ENCODE measurements at regions not wholly inside any gene's neighbourhood (a gene's known extent, or its start where the extent isn't known, plus 50 kb on each side); places are given as distances from the start of the nearest gene placed in this dataset.

- peaks cover 0 to 2% (median 0%) of the 10 kb centered on the region in 8 donors for H3K9me3 Mint-ChIP-seq
- peaks cover 5 to 6% of the 10 kb centered on the region in 2 donors for H3K27me3 Mint-ChIP-seq
- ChIA-PET POLR2A (ENCODE audit: partially characterized antibody) (no interaction called here), CTCF (ENCODE audit: partially characterized antibody) (interaction anchor here (1.2 to 2.1 kb wide), 2 partner anchors 10 to 11 kb away, joined by 3 to 6 read pairs; no protein-coding TSS in a partner anchor)
- H3K36me3 ChIP-seq (ENCODE audit: insufficient read depth, low read length): no peaks in the 10 kb centered on the region
- DNase-seq: no peak
- H3K27me3 ChIP-seq (ENCODE audit: insufficient read depth, low read length): no peaks in the 10 kb centered on the region
- H3K27ac Mint-ChIP-seq: no peak overlapping the region
- intact Hi-C loops (cut with micrococcal nuclease): no loop called here
- no peak overlapping the region for H3K4me3 Mint-ChIP-seq
- no peaks in the 10 kb centered on the region for H3K9me3 ChIP-seq (ENCODE audit: control insufficient read depth in 1 of 2, low read length in 2 of 2)
- no peaks in the 10 kb centered on the region for H3K4me1 ChIP-seq (ENCODE audit: insufficient read depth, low read length)
- no peak overlapping the region for H3K27ac ChIP-seq (ENCODE audit: low read depth, low read length)
- H3K4me1 Mint-ChIP-seq: no peaks in the 10 kb centered on the region
- H3K4me3 ChIP-seq (ENCODE audit: low read length in 2 of 2): no peak overlapping the region
- H3K36me3 Mint-ChIP-seq: no peaks in the 10 kb centered on the region
Measured at GRCh38 chr2:151060287-151060686, 201.4 kb downstream of the RBM43 start.

- ChIA-PET POLR2A (ENCODE audit: partially characterized antibody) (no interaction called here), CTCF (ENCODE audit: partially characterized antibody) (no interaction called here)
- Histone ChIP-seq H3K9me3 (ENCODE audit: control insufficient read depth in 1 of 2, low read length in 2 of 2) (no peaks in the 10 kb centered on the region), H3K4me1 (ENCODE audit: insufficient read depth, low read length) (no peaks in the 10 kb centered on the region), H3K27me3 (ENCODE audit: insufficient read depth, low read length) (no peaks in the 10 kb centered on the region), H3K36me3 (ENCODE audit: insufficient read depth, low read length) (no peaks in the 10 kb centered on the region), H3K4me3 (ENCODE audit: low read length in 2 of 2) (no peak overlapping the region), H3K27ac (ENCODE audit: low read depth, low read length) (no peak overlapping the region)
- intact Hi-C loops (cut with micrococcal nuclease): no loop called here
- no peak for DNase-seq
- Mint-ChIP-seq H3K9me3 (no peaks in the 10 kb centered on the region), H3K27me3 (peaks cover 5 to 6% of the 10 kb centered on the region in 2 donors), H3K4me3 (no peak overlapping the region), H3K27ac (no peak overlapping the region), H3K4me1 (no peaks in the 10 kb centered on the region), H3K36me3 (no peaks in the 10 kb centered on the region)
Measured at GRCh38 chr2:151056870-151057269, 204.8 kb downstream of the RBM43 start.

GRCh38 chr2:151053661-151053990 lies 208.0 kb downstream of the RBM43 start:
- Mint-ChIP-seq H3K9me3 (no peaks in the 10 kb centered on the region), H3K36me3 (no peaks in the 10 kb centered on the region), H3K4me3 (no peak overlapping the region), H3K4me1 (no peaks in the 10 kb centered on the region), H3K27ac (no peak overlapping the region), H3K27me3 (no peaks in the 10 kb centered on the region)
- Histone ChIP-seq H3K9me3 (ENCODE audit: control insufficient read depth in 1 of 2, low read length in 2 of 2) (no peaks in the 10 kb centered on the region), H3K27me3 (ENCODE audit: insufficient read depth, low read length) (no peaks in the 10 kb centered on the region), H3K27ac (ENCODE audit: low read depth, low read length) (no peak overlapping the region), H3K4me1 (ENCODE audit: insufficient read depth, low read length) (no peaks in the 10 kb centered on the region), H3K4me3 (ENCODE audit: low read length in 2 of 2) (no peak overlapping the region), H3K36me3 (ENCODE audit: insufficient read depth, low read length) (no peaks in the 10 kb centered on the region)
- ChIA-PET POLR2A (ENCODE audit: partially characterized antibody) (no interaction called here), CTCF (ENCODE audit: partially characterized antibody) (interaction anchor here (3.6 to 5.0 kb wide), 3 partner anchors 12 to 1459 kb away, joined by 16 to 90 read pairs (median 21); no protein-coding TSS in a partner anchor)
- intact Hi-C loops (cut with micrococcal nuclease): no loop called here
- DNase-seq: no peak

- CTCF ChIA-PET (ENCODE audit: partially characterized antibody): interaction anchor here (0.6 to 5.0 kb wide), 6 partner anchors 11 to 1458 kb away, joined by 3 to 90 read pairs (median 11); no protein-coding TSS in a partner anchor
- Histone ChIP-seq H3K9me3 (ENCODE audit: control insufficient read depth in 1 of 2, low read length in 2 of 2) (no peaks in the 10 kb centered on the region), H3K4me1 (ENCODE audit: insufficient read depth, low read length) (no peaks in the 10 kb centered on the region), H3K4me3 (ENCODE audit: low read length in 2 of 2) (no peak overlapping the region), H3K36me3 (ENCODE audit: insufficient read depth, low read length) (no peaks in the 10 kb centered on the region), H3K27ac (ENCODE audit: low read depth, low read length) (no peak overlapping the region), H3K27me3 (ENCODE audit: insufficient read depth, low read length) (no peaks in the 10 kb centered on the region)
- no peaks in the 10 kb centered on the region for H3K4me1 Mint-ChIP-seq
- no peak overlapping the region for H3K4me3 Mint-ChIP-seq
- intact Hi-C loops (cut with micrococcal nuclease): no loop called here
- no peak for DNase-seq
- POLR2A ChIA-PET (ENCODE audit: partially characterized antibody): no interaction called here
- no peaks in the 10 kb centered on the region for H3K9me3 Mint-ChIP-seq
- no peaks in the 10 kb centered on the region for H3K27me3 Mint-ChIP-seq
- no peaks in the 10 kb centered on the region for H3K36me3 Mint-ChIP-seq
- H3K27ac Mint-ChIP-seq: no peak overlapping the region
Measured at GRCh38 chr2:151052850-151053660, 208.6 kb downstream of the RBM43 start.

GRCh38 chr2:151051574-151052220 lies 210.0 kb downstream of the RBM43 start:
- DNase-seq: peak in 4 of 5 donors; percentile 10 to 29 (median 21)
- intact Hi-C loops (cut with micrococcal nuclease): loop anchor here (1.0 kb wide), 1 partner anchor 1454 kb away; no protein-coding TSS in a partner anchor
- no peaks in the 10 kb centered on the region for H3K9me3 Mint-ChIP-seq

GRCh38 chr2:151049746-151050145 lies 211.9 kb downstream of the RBM43 start:
- ChIA-PET CTCF (ENCODE audit: partially characterized antibody) (interaction anchor here (1.2 to 5.0 kb wide), 4 partner anchors 8 to 1455 kb away, joined by 3 to 90 read pairs (median 14); no protein-coding TSS in a partner anchor), POLR2A (ENCODE audit: partially characterized antibody) (no interaction called here)
- Histone ChIP-seq H3K27me3 (ENCODE audit: insufficient read depth, low read length) (no peaks in the 10 kb centered on the region), H3K36me3 (ENCODE audit: insufficient read depth, low read length) (no peaks in the 10 kb centered on the region), H3K4me1 (ENCODE audit: insufficient read depth, low read length) (no peaks in the 10 kb centered on the region), H3K9me3 (ENCODE audit: control insufficient read depth in 1 of 2, low read length in 2 of 2) (no peaks in the 10 kb centered on the region), H3K27ac (ENCODE audit: low read depth, low read length) (no peak overlapping the region), H3K4me3 (ENCODE audit: low read length in 2 of 2) (no peak overlapping the region)
- no peak overlapping the region for H3K27ac Mint-ChIP-seq
- intact Hi-C loops (cut with micrococcal nuclease): no loop called here
- no peaks in the 10 kb centered on the region for H3K4me1 Mint-ChIP-seq
- no peak overlapping the region for H3K4me3 Mint-ChIP-seq
- peaks cover 0 to 3% of the 10 kb centered on the region in 2 donors for H3K27me3 Mint-ChIP-seq
- no peaks in the 10 kb centered on the region for H3K36me3 Mint-ChIP-seq
- DNase-seq: no peak
- no peaks in the 10 kb centered on the region for H3K9me3 Mint-ChIP-seq

More at GRCh38 chr2:151051574-151052220, 210.0 kb downstream of the RBM43 start:
- no peaks in the 10 kb centered on the region for H3K27me3 ChIP-seq (ENCODE audit: insufficient read depth, low read length)
- H3K36me3 ChIP-seq (ENCODE audit: insufficient read depth, low read length): no peaks in the 10 kb centered on the region
- ChIA-PET CTCF (ENCODE audit: partially characterized antibody) (interaction anchor here (0.9 to 5.0 kb wide), 7 partner anchors 9 to 1457 kb away, joined by 3 to 90 read pairs (median 6); no protein-coding TSS in a partner anchor), POLR2A (ENCODE audit: partially characterized antibody) (interaction anchor here (0.6 kb wide), 1 partner anchor 45 kb away, joined by 3 read pairs; no protein-coding TSS in a partner anchor)
- no peak overlapping the region for H3K4me3 ChIP-seq (ENCODE audit: low read length in 2 of 2)
- Mint-ChIP-seq H3K4me3 (no peak overlapping the region), H3K27me3 (peaks cover 0 to 3% of the 10 kb centered on the region in 2 donors), H3K4me1 (no peaks in the 10 kb centered on the region), H3K36me3 (no peaks in the 10 kb centered on the region), H3K27ac (no peak overlapping the region)
- H3K9me3 ChIP-seq (ENCODE audit: control insufficient read depth in 1 of 2, low read length in 2 of 2): no peaks in the 10 kb centered on the region
- H3K27ac ChIP-seq (ENCODE audit: low read depth, low read length): no peak overlapping the region
- H3K4me1 ChIP-seq (ENCODE audit: insufficient read depth, low read length): no peaks in the 10 kb centered on the region

- H3K36me3 Mint-ChIP-seq: no peaks in the 10 kb centered on the region
- H3K4me1 Mint-ChIP-seq: no peaks in the 10 kb centered on the region
- H3K4me1 ChIP-seq (ENCODE audit: insufficient read depth, low read length): no peaks in the 10 kb centered on the region
- no peaks in the 10 kb centered on the region for H3K9me3 ChIP-seq (ENCODE audit: control insufficient read depth in 1 of 2, low read length in 2 of 2)
- POLR2A ChIA-PET (ENCODE audit: partially characterized antibody): no interaction called here
- no peaks in the 10 kb centered on the region for H3K9me3 Mint-ChIP-seq
- H3K27me3 Mint-ChIP-seq: peaks cover 0 to 3% of the 10 kb centered on the region in 2 donors
- no peak overlapping the region for H3K4me3 ChIP-seq (ENCODE audit: low read length in 2 of 2)
- no peak overlapping the region for H3K27ac Mint-ChIP-seq
- no peaks in the 10 kb centered on the region for H3K27me3 ChIP-seq (ENCODE audit: insufficient read depth, low read length)
- H3K27ac ChIP-seq (ENCODE audit: low read depth, low read length): no peak overlapping the region
- DNase-seq: no peak
- intact Hi-C loops (cut with micrococcal nuclease): no loop called here
- no peak overlapping the region for H3K4me3 Mint-ChIP-seq
- H3K36me3 ChIP-seq (ENCODE audit: insufficient read depth, low read length): no peaks in the 10 kb centered on the region
- CTCF ChIA-PET (ENCODE audit: partially characterized antibody): interaction anchor here (1.2 to 1.8 kb wide), 2 partner anchors 12 to 1451 kb away, joined by 3 to 10 read pairs; no protein-coding TSS in a partner anchor
Measured at GRCh38 chr2:151048331-151049054, 213.2 kb downstream of the RBM43 start.

Measured in CD4-positive, alpha-beta memory T cell (primary cell).